ENCODE measurements at regions not wholly inside any gene's neighbourhood (a gene's known extent, or its start where the extent isn't known, plus 50 kb on each side); places are given as distances from the start of the nearest gene placed in this dataset.
"Not testable (repeated sequence)": the region's sequence is repeated elsewhere in the genome, so short reads cannot be mapped to it uniquely, and the experiment has no call there.

DNA sequence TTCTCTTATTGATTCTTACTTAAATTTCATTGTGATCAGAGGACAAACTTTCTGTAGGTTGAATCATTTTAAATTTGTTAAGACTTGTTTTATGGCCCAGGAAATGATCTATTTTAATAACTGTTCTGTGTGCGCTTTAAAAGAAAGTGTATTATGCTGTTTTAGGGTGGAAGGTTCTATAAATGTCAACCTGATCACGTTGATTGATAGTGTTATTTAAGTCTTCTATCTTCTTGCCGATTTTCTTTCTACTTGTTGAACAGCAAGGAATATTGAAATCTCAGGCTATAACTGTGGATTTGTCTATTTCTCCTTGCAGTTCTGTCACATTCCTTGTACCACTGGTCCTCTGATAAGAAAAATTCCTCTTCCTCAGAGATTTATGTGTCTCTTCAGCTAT, 112.7 kb downstream of the TANC2 start:
- TF ChIP-seq ZFX (IDR thresholded peaks at IDR 0.05): no peak
- TF ChIP-seq, protein P1, sequence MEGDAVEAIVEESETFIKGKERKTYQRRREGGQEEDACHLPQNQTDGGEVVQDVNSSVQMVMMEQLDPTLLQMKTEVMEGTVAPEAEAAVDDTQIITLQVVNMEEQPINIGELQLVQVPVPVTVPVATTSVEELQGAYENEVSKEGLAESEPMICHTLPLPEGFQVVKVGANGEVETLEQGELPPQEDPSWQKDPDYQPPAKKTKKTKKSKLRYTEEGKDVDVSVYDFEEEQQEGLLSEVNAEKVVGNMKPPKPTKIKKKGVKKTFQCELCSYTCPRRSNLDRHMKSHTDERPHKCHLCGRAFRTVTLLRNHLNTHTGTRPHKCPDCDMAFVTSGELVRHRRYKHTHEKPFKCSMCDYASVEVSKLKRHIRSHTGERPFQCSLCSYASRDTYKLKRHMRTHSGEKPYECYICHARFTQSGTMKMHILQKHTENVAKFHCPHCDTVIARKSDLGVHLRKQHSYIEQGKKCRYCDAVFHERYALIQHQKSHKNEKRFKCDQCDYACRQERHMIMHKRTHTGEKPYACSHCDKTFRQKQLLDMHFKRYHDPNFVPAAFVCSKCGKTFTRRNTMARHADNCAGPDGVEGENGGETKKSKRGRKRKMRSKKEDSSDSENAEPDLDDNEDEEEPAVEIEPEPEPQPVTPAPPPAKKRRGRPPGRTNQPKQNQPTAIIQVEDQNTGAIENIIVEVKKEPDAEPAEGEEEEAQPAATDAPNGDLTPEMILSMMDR (conservative IDR thresholded peaks at IDR 0.05): no peak
- no peak overlapping the region for H3K27ac ChIP-seq

DNA sequence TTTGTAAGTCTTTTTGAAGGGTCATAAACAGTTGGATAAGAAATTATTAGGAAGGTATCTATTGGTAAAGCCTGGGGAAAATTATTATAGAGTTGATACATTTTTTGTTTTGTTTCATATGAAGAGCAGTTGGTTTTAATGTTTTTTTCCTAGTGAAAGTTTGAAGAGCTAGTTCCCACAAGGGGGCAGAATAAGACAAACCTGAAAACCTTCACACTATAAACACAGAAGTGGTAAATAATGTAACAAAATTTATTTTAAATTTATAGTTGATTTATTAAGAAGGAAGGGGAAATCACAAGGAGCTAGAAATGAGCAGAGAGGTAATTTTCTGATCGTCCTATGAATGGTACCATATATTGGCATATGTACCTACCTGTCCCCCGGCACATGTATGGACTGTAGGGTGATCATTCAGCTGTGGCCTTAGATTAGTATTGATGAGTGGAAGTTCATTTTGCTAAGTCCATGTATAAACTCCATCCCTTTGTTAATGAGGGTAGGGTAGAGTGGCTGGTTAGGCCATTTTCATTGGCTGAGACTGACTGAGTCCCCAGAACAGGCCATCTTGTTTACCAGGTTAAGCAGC, 116.3 kb downstream of the TANC2 start:
- no peak overlapping the region for H3K27ac ChIP-seq
- no peak for TF ChIP-seq ZFX (IDR thresholded peaks at IDR 0.05)
- TF ChIP-seq, protein P1 (conservative IDR thresholded peaks at IDR 0.05): peak; percentile 76

DNA sequence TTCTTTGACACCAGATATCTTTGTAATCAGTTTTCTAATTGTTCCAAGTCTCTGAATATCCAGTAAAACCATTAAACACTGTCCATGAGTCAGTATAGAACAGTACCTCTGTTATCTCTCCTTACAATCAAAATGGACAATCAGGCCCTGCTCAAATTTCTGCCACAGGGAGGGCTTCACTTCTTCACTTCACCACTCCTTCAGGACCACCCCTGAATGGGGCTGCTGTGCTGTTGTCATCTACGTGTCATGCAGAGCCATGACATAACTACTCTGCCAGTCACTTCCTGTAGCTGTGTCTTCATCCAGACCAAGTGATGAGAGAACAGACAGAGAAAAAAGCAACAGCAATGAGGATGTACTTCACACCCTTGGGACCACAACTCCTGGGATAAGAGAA, 116.9 kb downstream of the TANC2 start:
- TF ChIP-seq, protein P1 (conservative IDR thresholded peaks at IDR 0.05): no peak
- TF ChIP-seq ZFX (IDR thresholded peaks at IDR 0.05): no peak
- H3K27ac ChIP-seq: no peak overlapping the region

DNA sequence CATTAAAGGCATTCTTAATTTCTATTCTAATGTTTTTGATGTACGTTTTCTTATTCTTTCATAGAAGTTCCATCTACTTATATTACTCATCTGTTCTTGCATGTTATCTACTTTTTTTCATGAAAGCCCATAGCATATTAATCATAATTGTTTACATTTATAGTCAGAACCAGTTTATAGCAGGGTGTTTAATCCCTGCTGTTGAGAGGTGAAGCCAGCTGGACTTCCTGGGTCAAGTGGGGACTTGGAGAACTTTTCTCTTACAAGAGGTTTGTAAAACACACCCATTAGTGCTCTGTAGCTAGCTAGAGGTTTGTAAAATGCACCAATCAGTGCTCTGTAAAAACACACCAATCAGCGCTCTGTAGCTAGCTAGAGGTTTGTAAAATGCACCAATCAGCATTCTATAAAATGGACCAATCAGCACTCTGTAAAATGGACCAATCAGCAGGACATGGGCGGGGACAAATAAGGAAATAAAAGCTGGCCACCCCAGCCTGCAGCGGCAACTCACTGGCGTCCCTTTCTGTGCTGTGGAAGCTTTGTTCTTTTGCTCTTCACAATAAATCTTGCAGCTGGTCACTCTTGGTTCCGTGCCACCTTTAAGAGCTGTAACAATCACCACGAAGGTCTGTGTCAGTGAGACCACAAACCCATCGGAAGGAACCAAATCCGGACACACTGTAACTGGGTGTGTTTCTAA, 120.6 kb downstream of the TANC2 start:
- TF ChIP-seq, protein P1 (conservative IDR thresholded peaks at IDR 0.05): no peak
- TF ChIP-seq ZFX (IDR thresholded peaks at IDR 0.05): no peak

DNA sequence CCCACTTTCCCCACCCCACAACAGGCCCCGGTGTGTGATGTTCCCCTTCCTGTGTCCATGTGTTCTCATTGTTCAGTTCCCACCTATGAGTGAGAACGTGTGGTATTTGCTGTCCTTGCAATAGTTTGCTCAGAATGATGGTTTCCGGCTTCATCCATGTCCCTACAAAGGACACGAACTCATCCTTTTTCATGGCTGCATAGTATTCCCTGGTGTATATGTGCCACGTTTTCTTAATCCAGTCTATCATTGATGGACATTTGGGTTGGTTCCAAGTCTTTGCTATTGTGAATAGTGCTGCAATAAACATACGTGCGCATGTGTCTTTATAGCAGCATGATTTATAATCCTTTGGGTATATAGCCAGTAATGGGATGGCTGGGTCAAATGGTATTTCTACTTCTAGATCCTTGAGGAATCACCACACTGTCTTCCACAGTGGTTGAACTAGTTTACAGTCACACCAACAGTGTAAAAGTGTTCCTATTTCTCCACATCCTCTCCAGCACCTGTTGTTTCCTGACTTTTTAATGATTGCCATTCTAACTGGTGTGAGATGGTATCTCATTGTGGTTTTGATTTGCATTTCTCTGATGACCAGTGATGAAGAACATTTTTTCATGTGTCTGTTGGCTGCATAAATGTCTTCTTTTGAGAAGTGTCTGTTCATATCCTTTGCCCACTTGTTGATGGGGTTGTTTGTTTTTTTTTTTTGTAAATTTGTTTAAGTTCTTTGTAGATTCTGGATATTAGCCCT, 124.5 kb downstream of the TANC2 start:
- H3K27ac ChIP-seq: not testable (repeated sequence)

More for the DNA sequence above, 120.6 kb downstream of the TANC2 start:
- no peak overlapping the region for H3K27ac ChIP-seq

DNA sequence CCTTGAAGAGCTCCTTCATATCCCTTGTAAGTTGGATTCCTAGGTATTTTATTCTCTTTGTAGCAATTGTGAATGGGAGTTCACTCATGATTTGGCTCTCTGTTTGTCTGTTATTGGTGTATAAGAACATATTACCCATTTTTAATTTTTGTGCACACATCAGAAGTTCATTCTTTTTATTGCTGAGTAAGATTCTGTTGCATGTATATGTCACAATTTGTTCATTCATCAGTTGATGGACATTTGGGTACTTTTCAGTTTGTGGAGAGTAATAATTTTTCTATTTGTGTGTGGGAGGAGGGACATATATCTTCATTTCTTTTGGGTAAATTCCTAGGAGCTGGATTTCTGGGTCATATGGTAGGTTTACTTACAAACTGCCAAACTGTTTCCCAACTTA, 125.9 kb downstream of the TANC2 start:
- H3K27ac ChIP-seq: not testable (repeated sequence)

DNA sequence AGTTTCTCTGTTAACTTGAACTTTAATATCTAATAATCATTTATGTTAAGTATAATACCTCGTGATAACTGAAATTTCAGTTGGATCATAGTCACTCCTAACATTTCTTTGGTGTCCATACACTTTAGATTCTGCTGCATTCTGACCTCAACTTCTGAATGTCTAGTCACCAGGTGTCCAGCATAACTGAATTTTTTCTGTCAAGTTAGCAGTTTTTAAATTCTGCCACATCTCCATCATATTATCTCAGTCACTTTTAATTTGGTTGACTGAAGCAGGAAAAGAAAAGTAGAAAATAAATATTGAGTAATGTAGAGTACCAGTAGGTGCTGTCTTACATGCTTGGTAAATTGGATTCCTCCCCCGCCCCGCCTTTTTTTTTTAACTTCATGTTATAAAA, 128.6 kb downstream of the TANC2 start:
- TF ChIP-seq, protein P1 (conservative IDR thresholded peaks at IDR 0.05): no peak
- no peak for TF ChIP-seq ZFX (IDR thresholded peaks at IDR 0.05)
- H3K27ac ChIP-seq: no peak overlapping the region

DNA sequence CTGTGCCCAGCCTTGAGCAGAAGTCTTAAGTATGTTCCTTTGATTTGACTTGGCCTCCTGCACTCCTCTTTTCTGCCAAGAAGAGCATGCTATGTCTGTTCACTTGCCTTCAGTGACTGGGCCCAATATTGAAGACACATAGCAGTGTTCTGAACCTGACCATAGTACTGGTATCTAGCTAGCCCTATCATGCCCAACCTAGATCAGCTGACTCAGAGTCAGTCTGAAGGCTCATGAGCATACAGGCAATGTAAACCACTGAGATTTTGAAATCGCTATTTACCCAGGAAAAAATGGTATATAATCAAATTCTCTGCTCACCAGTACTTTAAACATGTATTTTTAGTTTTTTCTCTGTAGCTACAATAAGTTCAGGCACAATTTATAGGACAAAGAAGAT, 129.4 kb downstream of the TANC2 start:
- no peak overlapping the region for H3K27ac ChIP-seq
- TF ChIP-seq ZFX (IDR thresholded peaks at IDR 0.05): no peak
- TF ChIP-seq, protein P1 (conservative IDR thresholded peaks at IDR 0.05): no peak

All from C4-2B (cell line).